K562 (cell line): ENCODE measurements at regions not wholly inside any gene's neighbourhood (a gene's known extent, or its start where the extent isn't known, plus 50 kb on each side); places are given as distances from the start of the nearest gene placed in this dataset.

ENCODE experiments used
- ATF4 ChIP-seq: fragments of 450-650 bp; formaldehyde crosslinking; IDR thresholded peaks from 2 replicates; pipeline ENCODE4 v1.4.0; 2022; ENCODE audit warnings: mild to moderate bottlenecking, moderate library complexity
- CHD2 ChIP-seq: IDR thresholded peaks from 2 replicates; pipeline ENCODE4 v1.6.1; 2011; ENCODE audit warnings: low read depth, low read length
- CTCF ChIP-seq, 3 experiments: IDR thresholded peaks in 2 of 3; conservative IDR thresholded peaks in 1 of 3; 2 replicates each; pipeline ENCODE4 v1.5.1; 2011 to 2012; ENCODE audit warnings: low read length in 3 of 3, mild to moderate bottlenecking in 3 of 3, control low read depth in 2 of 3, improper control_type of control experiment in 1 of 3, inconsistent platforms in 1 of 3, low read depth in 1 of 3, mixed read lengths in 1 of 3, moderate library complexity in 1 of 3; ENCODE audit not compliant: insufficient read depth in 2 of 3
- EP300 ChIP-seq: IDR thresholded peaks from 2 replicates; pipeline ENCODE4 v1.6.1; 2012; ENCODE audit warnings: low read length, improper control_type of control experiment
- NCOA1 ChIP-seq: fragments of 450-650 bp; IDR thresholded peaks from 2 replicates; pipeline ENCODE4 v1.6.1; 2016; ENCODE audit warnings: low read depth
- SP1 ChIP-seq: sonication (generic); formaldehyde crosslinking; IDR thresholded peaks from 2 replicates; pipeline ENCODE4 v1.8.1; 2022; ENCODE audit warnings: mild to moderate bottlenecking, missing genetic modification reagents
- UBTF ChIP-seq, 2 experiments: IDR thresholded peaks; 2 replicates each; pipeline ENCODE4 v1.6.1; 2012; ENCODE audit warnings: improper control_type of control experiment in 2 of 2, low read depth in 2 of 2, low read length in 2 of 2, borderline replicate concordance in 1 of 2
- TF ChIP-seq, protein P1 (sequence below): IDR thresholded peaks from 2 replicates; pipeline ENCODE4 v1.6.1; 2016; ENCODE audit warnings: missing genetic modification characterization, missing compliant biosample characterization
- TF ChIP-seq, protein P2 (sequence below): fragments of 250-450 bp; sonication (Bioruptor Pico); IDR thresholded peaks from 2 replicates; pipeline ENCODE4 v1.4.0; 2020; ENCODE audit warnings: mild to moderate bottlenecking

DNA sequence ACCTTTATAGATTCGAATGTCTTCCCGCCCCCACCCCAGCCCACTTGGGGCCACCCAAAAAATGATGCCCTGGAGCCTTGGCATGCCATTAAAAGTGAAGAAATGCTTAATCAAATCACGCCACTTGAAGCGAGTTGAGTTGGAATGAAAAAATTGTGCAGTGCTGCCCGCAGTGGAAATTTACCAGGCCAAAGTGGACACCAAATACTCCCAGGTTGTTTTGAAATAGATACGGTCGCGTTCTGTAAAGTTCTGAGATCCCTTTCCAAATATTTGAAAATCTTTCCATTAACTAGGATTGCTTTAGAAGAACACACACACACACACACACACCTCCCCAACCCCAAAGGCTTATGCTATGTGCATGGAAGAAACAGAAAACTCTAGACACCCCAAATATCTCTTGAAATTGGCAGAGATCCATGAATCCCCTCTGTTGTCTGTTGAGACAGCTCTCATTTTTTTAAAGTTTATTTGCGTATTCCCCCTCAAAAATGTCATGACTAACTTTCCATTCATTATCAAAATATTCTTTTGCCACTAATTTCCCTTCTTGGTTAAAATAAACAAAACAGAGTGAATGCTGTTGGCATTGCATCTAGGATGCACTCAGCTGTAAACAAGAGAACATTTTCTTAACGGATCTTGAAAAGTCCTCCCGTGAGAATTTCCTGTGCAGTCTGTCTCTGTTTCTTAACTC is 142.3 kb upstream of the KCNE2 start:
- TF ChIP-seq ATF4 (CRISPR knock-in tag) (no peak), CTCF (IDR thresholded peaks at IDR 0.05 in 2 of 3, conservative IDR thresholded peaks at IDR 0.05 in 1 of 3; ENCODE audit: insufficient read depth in 2 of 3, low read depth in 1 of 3, low read length in 3 of 3) (no peak), UBTF (IDR thresholded peaks at IDR 0.05; ENCODE audit: borderline replicate concordance in 1 of 2, low read depth in 2 of 2, low read length in 2 of 2) (no peak), SP1 (CRISPR knock-in tag) (no peak), NCOA1 (no peak), CHD2 (no peak), EP300 (no peak)
- TF ChIP-seq, protein P1, sequence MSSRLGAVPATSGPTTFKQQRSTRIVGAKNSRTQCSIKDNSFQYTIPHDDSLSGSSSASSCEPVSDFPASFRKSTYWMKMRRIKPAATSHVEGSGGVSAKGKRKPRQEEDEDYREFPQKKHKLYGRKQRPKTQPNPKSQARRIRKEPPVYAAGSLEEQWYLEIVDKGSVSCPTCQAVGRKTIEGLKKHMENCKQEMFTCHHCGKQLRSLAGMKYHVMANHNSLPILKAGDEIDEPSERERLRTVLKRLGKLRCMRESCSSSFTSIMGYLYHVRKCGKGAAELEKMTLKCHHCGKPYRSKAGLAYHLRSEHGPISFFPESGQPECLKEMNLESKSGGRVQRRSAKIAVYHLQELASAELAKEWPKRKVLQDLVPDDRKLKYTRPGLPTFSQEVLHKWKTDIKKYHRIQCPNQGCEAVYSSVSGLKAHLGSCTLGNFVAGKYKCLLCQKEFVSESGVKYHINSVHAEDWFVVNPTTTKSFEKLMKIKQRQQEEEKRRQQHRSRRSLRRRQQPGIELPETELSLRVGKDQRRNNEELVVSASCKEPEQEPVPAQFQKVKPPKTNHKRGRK (tag): no peak
- TF ChIP-seq, protein P2, sequence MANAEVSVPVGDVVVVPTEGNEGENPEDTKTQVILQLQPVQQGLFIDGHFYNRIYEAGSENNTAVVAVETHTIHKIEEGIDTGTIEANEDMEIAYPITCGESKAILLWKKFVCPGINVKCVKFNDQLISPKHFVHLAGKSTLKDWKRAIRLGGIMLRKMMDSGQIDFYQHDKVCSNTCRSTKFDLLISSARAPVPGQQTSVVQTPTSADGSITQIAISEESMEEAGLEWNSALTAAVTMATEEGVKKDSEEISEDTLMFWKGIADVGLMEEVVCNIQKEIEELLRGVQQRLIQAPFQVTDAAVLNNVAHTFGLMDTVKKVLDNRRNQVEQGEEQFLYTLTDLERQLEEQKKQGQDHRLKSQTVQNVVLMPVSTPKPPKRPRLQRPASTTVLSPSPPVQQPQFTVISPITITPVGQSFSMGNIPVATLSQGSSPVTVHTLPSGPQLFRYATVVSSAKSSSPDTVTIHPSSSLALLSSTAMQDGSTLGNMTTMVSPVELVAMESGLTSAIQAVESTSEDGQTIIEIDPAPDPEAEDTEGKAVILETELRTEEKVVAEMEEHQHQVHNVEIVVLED (CRISPR knock-in tag): no peak
